Glutamatergic neuron (in vitro differentiated cells): ENCODE measurements at regions not wholly inside any gene's neighbourhood (a gene's known extent, or its start where the extent isn't known, plus 50 kb on each side); places are given as distances from the start of the nearest gene placed in this dataset.
"Not testable (repeated sequence)": the region's sequence is repeated elsewhere in the genome, so short reads cannot be mapped to it uniquely, and the experiment has no call there.

Source experiments
- DNase-seq: peaks from one replicate; pipeline ENCODE4 v3.0.0; 2022
- H3K27ac Mint-ChIP-seq: one replicate; pipeline ENCODE4 v1.8.0; 2020; ENCODE audit warnings: mild to moderate bottlenecking, mixed read lengths, inconsistent platforms; ENCODE audit not compliant: unreplicated experiment
- H3K27me3 Mint-ChIP-seq: one replicate; pipeline ENCODE4 v1.8.0; 2020; ENCODE audit warnings: mild to moderate bottlenecking, moderate library complexity, mixed read lengths, inconsistent platforms; ENCODE audit not compliant: unreplicated experiment
- H3K36me3 Mint-ChIP-seq: one replicate; pipeline ENCODE4 v1.8.0; 2020; ENCODE audit warnings: mild to moderate bottlenecking, mixed read lengths, inconsistent platforms; ENCODE audit not compliant: unreplicated experiment
- H3K4me1 Mint-ChIP-seq: one replicate; pipeline ENCODE4 v1.8.0; 2020; ENCODE audit warnings: mild to moderate bottlenecking, low read depth, mixed read lengths, inconsistent platforms; ENCODE audit not compliant: unreplicated experiment
- H3K4me3 Mint-ChIP-seq: one replicate; pipeline ENCODE4 v1.8.0; 2020; ENCODE audit warnings: mild to moderate bottlenecking, mixed read lengths, inconsistent platforms; ENCODE audit not compliant: unreplicated experiment
- H3K9me3 Mint-ChIP-seq: one replicate; pipeline ENCODE4 v1.8.0; 2020; ENCODE audit warnings: mild to moderate bottlenecking, moderate library complexity, mixed read lengths, inconsistent platforms; ENCODE audit not compliant: unreplicated experiment
- TF ChIP-seq, protein P1 (sequence below): fragments of 200-600 bp; sonication (generic); IDR thresholded peaks from one replicate; pipeline ENCODE4 v1.5.0; 2021; ENCODE audit not compliant: partially characterized antibody, unreplicated experiment

DNA sequence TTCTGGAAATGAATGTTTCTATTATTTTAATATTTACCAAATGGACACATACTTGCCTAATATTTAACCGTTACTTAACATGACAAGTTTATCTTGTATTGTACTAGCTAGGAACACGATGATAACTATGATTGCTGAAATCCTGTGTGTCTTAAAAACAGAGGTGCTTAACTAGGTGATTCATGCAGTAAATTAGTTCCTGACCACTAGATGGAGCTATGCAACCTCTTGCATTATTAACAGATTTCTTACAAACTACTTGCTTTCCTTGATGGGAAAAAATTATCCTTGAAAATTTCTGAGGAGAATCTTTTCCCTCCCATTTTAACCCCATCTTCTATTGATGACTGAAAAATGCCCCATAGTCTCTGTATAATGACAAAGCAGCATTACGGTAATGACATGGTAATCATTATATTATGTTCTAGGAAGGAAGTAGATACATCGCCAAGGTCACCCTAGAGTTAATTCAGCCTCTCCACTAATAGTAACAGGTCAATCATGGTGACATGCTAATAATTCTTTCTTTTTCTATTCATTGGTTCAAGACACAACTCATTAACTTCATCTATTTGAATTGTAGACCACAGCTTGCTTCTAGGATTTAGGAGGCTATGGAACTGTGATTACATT is 844.2 kb downstream of the RAPGEF2 start:
- TF ChIP-seq, protein P1, sequence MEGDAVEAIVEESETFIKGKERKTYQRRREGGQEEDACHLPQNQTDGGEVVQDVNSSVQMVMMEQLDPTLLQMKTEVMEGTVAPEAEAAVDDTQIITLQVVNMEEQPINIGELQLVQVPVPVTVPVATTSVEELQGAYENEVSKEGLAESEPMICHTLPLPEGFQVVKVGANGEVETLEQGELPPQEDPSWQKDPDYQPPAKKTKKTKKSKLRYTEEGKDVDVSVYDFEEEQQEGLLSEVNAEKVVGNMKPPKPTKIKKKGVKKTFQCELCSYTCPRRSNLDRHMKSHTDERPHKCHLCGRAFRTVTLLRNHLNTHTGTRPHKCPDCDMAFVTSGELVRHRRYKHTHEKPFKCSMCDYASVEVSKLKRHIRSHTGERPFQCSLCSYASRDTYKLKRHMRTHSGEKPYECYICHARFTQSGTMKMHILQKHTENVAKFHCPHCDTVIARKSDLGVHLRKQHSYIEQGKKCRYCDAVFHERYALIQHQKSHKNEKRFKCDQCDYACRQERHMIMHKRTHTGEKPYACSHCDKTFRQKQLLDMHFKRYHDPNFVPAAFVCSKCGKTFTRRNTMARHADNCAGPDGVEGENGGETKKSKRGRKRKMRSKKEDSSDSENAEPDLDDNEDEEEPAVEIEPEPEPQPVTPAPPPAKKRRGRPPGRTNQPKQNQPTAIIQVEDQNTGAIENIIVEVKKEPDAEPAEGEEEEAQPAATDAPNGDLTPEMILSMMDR: peak; percentile 89
- Mint-ChIP-seq H3K4me3 (no peak overlapping the region), H3K36me3 (no peaks in the 10 kb centered on the region), H3K4me1 (no peaks in the 10 kb centered on the region), H3K9me3 (no peaks in the 10 kb centered on the region), H3K27me3 (no peaks in the 10 kb centered on the region), H3K27ac (no peak overlapping the region)
- DNase-seq: no peak

GRCh38 chr4:159950707-159951106 is 847.8 kb downstream of the RAPGEF2 start:
- no peak overlapping the region for H3K27ac Mint-ChIP-seq
- no peaks in the 10 kb centered on the region for H3K27me3 Mint-ChIP-seq
- H3K36me3 Mint-ChIP-seq: no peaks in the 10 kb centered on the region
- no peaks in the 10 kb centered on the region for H3K4me1 Mint-ChIP-seq
- H3K9me3 Mint-ChIP-seq: no peaks in the 10 kb centered on the region
- H3K4me3 Mint-ChIP-seq: no peak overlapping the region
- TF ChIP-seq, protein P1: no peak
- DNase-seq: no peak

- DNase-seq: no peak
- H3K27ac Mint-ChIP-seq: no peak overlapping the region
- H3K4me1 Mint-ChIP-seq: no peaks in the 10 kb centered on the region
- peaks cover 2% of the 10 kb centered on the region for H3K27me3 Mint-ChIP-seq
- peaks cover 1% of the 10 kb centered on the region for H3K9me3 Mint-ChIP-seq
- TF ChIP-seq, protein P1: no peak
- no peaks in the 10 kb centered on the region for H3K36me3 Mint-ChIP-seq
- no peak overlapping the region for H3K4me3 Mint-ChIP-seq
Measured at GRCh38 chr4:159966746-159967145, 863.9 kb downstream of the RAPGEF2 start.

DNA sequence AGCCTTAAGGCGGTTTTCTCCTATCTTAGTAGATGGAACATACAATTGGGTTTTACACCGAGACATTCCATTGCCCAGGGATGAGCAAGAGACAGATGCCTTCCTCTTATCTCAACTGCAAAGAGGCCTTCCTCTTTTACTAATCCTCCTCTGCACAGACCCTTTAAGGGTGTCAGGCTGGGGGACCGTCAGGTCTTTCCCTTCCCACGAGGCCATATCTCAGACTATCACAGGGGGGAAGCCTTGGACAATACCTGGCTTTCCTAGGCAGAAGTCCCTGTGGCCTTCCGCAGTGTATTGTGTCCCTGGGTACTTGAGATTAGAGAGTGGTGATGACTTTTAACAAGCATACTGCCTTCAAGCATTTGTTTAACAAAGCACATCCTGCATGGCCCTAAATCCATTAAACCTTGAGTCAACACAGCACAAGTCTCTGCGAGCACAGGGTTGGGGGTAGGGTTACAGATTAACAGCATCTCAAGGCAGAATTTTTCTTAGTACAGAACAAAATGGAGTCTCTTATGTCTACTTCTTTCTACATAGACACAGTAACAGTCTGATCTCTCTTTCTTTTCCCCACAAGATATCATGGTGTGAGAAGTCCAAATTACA is 874.1 kb downstream of the RAPGEF2 start:
- H3K36me3 Mint-ChIP-seq, H3K4me1 Mint-ChIP-seq, H3K4me3 Mint-ChIP-seq, DNase-seq, H3K9me3 Mint-ChIP-seq, H3K27ac Mint-ChIP-seq, H3K27me3 Mint-ChIP-seq: not testable (repeated sequence)

DNA sequence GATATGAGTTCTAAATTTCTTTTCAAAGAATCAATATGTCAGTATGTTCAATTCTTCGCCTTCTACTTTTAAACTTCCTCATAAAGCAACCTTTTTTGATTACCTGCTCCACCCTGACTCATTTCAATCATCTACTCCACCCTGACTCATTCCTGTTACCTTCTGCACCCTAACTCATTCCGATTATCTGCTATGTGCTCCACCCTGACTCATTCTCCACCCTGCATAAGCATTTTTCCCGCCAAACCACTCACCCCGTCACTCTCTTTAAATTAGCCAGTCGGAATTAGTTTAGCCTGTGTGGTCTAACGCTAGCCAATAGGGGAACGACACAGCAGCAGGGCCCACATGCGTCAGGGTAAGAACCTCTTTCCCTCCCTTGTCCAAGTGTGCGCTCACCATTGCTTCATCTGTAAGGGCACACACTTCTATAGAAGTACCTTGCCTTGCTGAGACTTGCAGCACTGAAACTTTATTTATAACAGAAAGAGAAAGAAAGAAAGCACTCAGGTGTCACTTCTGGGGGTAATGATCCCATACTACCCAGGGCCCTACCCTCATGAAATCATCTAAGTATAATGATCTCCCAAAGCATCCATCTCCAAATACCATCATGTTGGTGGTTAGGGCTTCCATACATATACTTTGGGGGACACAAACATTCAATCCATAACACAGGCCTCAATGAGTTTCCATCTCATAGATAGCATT is 875.2 kb downstream of the RAPGEF2 start:
- Mint-ChIP-seq H3K27ac (no peak overlapping the region), H3K4me3 (no peak overlapping the region), H3K36me3 (no peaks in the 10 kb centered on the region), H3K27me3 (no peaks in the 10 kb centered on the region), H3K4me1 (peaks cover 2% of the 10 kb centered on the region), H3K9me3 (peaks cover 1% of the 10 kb centered on the region)
- TF ChIP-seq, protein P1: no peak
- no peak for DNase-seq
